Panc1 (cell line): ENCODE measurements at regions not wholly inside any gene's neighbourhood (a gene's known extent, or its start where the extent isn't known, plus 50 kb on each side); places are given as distances from the start of the nearest gene placed in this dataset.

Source experiments
- ATAC-seq: fragments of 200-7000 bp; cut with Tn5 transposase; 2 replicates; pipeline ENCODE4 v1.9.1; 2020; ENCODE audit warnings: mild to moderate bottlenecking, moderate library complexity
- BruUV-seq: library from RNA; stranded (reverse); fragments of 400-500 nt; replicated peaks from 2 replicates; lab custom pipeline; 2021; lab: Mats Ljungman, UMichigan
- CTCF ChIA-PET: fragments of 300-600 bp; sonication (Branson Sonifier 250); formaldehyde crosslinking; loops from one replicate; lab custom pipeline; 2022; ENCODE audit warnings: antibody characterized with exemption; lab: Charles Lee
- POLR2A ChIA-PET: fragments of 300-600 bp; sonication (Branson Sonifier 250); formaldehyde crosslinking; loops from one replicate; lab custom pipeline; 2022; ENCODE audit warnings: antibody characterized with exemption; lab: Charles Lee
- DNase-seq: peaks from one replicate; pipeline ENCODE4 v3.0.0-alpha.2; 2010; ENCODE audit warnings: low read depth, low spot score
- H3K27ac ChIP-seq: 2 replicates; pipeline ENCODE4 v1.5.1; 2011; ENCODE audit warnings: mild to moderate bottlenecking, low read length, inconsistent platforms
- H3K27me3 ChIP-seq: fragments of 200-500 bp; sonication (Bioruptor generic); 2 replicates; pipeline ENCODE4 v1.6.0; 2014; ENCODE audit warnings: low read length, inconsistent platforms; ENCODE audit not compliant: control insufficient read depth, insufficient read depth
- H3K36me3 ChIP-seq: fragments of 200-500 bp; sonication (Bioruptor generic); 2 replicates; pipeline ENCODE4 v1.5.1; 2014; ENCODE audit warnings: inconsistent platforms, mild to moderate bottlenecking, low read length, moderate library complexity; ENCODE audit not compliant: control insufficient read depth, insufficient read depth
- H3K4me1 ChIP-seq: 2 replicates; pipeline ENCODE4 v1.5.1; 2011; ENCODE audit warnings: inconsistent platforms, mild to moderate bottlenecking, low read length, moderate library complexity; ENCODE audit not compliant: control insufficient read depth, insufficient read depth
- H3K4me3 ChIP-seq, 2 experiments: 2 replicates each; pipeline ENCODE4 v1.5.1; 2011 to 2012; ENCODE audit warnings: low read depth in 2 of 2, low read length in 2 of 2, mild to moderate bottlenecking in 2 of 2, inconsistent platforms in 1 of 2, moderate library complexity in 1 of 2
- H3K9me3 ChIP-seq: fragments of 200-500 bp; sonication (Bioruptor generic); 2 replicates; pipeline ENCODE4 v1.5.1; 2014; ENCODE audit warnings: low read depth, mild to moderate bottlenecking, inconsistent platforms, low read length, moderate library complexity; ENCODE audit not compliant: control insufficient read depth, insufficient read depth
- CTCF ChIP-seq: fragments of 450-650 bp; IDR thresholded peaks from 2 replicates; pipeline ENCODE4 v1.5.1; 2017; ENCODE audit warnings: mild to moderate bottlenecking
- POLR2AphosphoS5 ChIP-seq: IDR thresholded peaks from 2 replicates; pipeline ENCODE4 v1.6.1; 2012; ENCODE audit warnings: mild to moderate bottlenecking, low read depth, low read length, moderate library complexity
- REST ChIP-seq, 2 experiments: IDR thresholded peaks; 2 replicates each; pipeline ENCODE4 v1.6.1; 2011 to 2012; ENCODE audit warnings: low read depth in 2 of 2, control low read depth in 1 of 2, low read length in 1 of 2, mild to moderate bottlenecking in 1 of 2, moderate library complexity in 1 of 2; ENCODE audit not compliant: insufficient read depth in 1 of 2
- SIN3A ChIP-seq: IDR thresholded peaks from 2 replicates; pipeline ENCODE4 v1.6.1; 2012; ENCODE audit warnings: low read depth, mild to moderate bottlenecking, low read length, moderate library complexity, borderline replicate concordance; ENCODE audit not compliant: insufficient read depth
- TCF7L2 ChIP-seq: IDR thresholded peaks from 2 replicates; pipeline ENCODE4 v1.6.1; 2011; ENCODE audit warnings: mild to moderate bottlenecking, low read depth, low read length, inconsistent platforms
- in situ Hi-C: cut with HindIII; loops from 2 replicates; pipeline ENCODE4 v1.10.0; 2016; ENCODE audit warnings: low sequenced_read_pairs, low pct_unique_long_range_greater_than_20kb
- intact Hi-C: fragments of 100-400 bp; cut with micrococcal nuclease; formaldehyde crosslinking; loops from one replicate; pipeline ENCODE4 v1.10.0; 2022; ENCODE audit not compliant: unreplicated experiment

GRCh38 chr2:63673865-63674533 lies 85.2 kb downstream of the MDH1 start:
- Histone ChIP-seq H3K9me3 (no peaks in the 10 kb centered on the region), H3K27me3 (peaks cover 14% of the 10 kb centered on the region), H3K4me3 (no peak overlapping the region), H3K36me3 (no peaks in the 10 kb centered on the region), H3K27ac (no peak overlapping the region), H3K4me1 (no peaks in the 10 kb centered on the region)
- ATAC-seq (no peak), DNase-seq (no peak)
- in situ Hi-C loops: no loop called here
- ChIA-PET POLR2A (no interaction called here), CTCF (no interaction called here)
- intact Hi-C loops: no loop called here
- TF ChIP-seq CTCF (no peak), POLR2AphosphoS5 (no peak), REST (IDR thresholded peaks at IDR 0.05; ENCODE audit: insufficient read depth in 1 of 2, low read depth in 2 of 2, low read length in 1 of 2) (no peak), TCF7L2 (no peak), SIN3A (no peak)
- BruUV-seq: no TSS peak

- CTCF ChIA-PET: interaction anchor here (0.7 kb wide), 1 partner anchor 530 kb away, joined by 3 read pairs; no protein-coding TSS in a partner anchor
- no peak for DNase-seq
- no peak for ATAC-seq
- Histone ChIP-seq H3K4me1 (no peaks in the 10 kb centered on the region), H3K36me3 (no peaks in the 10 kb centered on the region), H3K4me3 (no peak overlapping the region), H3K27ac (no peak overlapping the region), H3K9me3 (no peaks in the 10 kb centered on the region), H3K27me3 (peaks cover 10% of the 10 kb centered on the region)
- intact Hi-C loops: no loop called here
- POLR2A ChIA-PET: no interaction called here
- in situ Hi-C loops: no loop called here
- BruUV-seq: no TSS peak
- no peak for TF ChIP-seq REST (IDR thresholded peaks at IDR 0.05; ENCODE audit: insufficient read depth in 1 of 2, low read depth in 2 of 2, low read length in 1 of 2)
- no peak for TF ChIP-seq CTCF
- TF ChIP-seq TCF7L2: no peak
- TF ChIP-seq POLR2AphosphoS5: no peak
- no peak for TF ChIP-seq SIN3A
Observed at GRCh38 chr2:63675026-63675425, 86.3 kb downstream of the MDH1 start.
